HCT116 (cell line): ENCODE measurements at regions not wholly inside any gene's neighbourhood (a gene's known extent, or its start where the extent isn't known, plus 50 kb on each side); places are given as distances from the start of the nearest gene placed in this dataset.

Experiments used
- ATAC-seq: fragments of 200-7000 bp; cut with Tn5 transposase; 2 replicates; pipeline ENCODE4 v1.9.1; 2020; ENCODE audit warnings: mild to moderate bottlenecking, moderate library complexity
- BruUV-seq: library from RNA; stranded (reverse); fragments of 400-500 nt; replicated peaks from 2 replicates; lab custom pipeline; 2021; lab: Mats Ljungman, UMichigan
- CTCF ChIA-PET: fragments of 300-600 bp; sonication (Branson Sonifier 250); formaldehyde crosslinking; loops from one replicate; lab custom pipeline; 2021; ENCODE audit warnings: antibody characterized with exemption; lab: Charles Lee
- POLR2A ChIA-PET: fragments of 300-600, 350-600 bp; sonication (Branson Sonifier 250); formaldehyde crosslinking; loops from one replicate; lab custom pipeline; 2021; ENCODE audit warnings: antibody characterized with exemption; lab: Charles Lee
- RAD21 ChIA-PET, 2 experiments: fragments of 300-600 bp; sonication (Branson Sonifier 250); formaldehyde crosslinking; loops; one replicate each; lab custom pipeline; 2023; ENCODE audit warnings: low total read pairs in 2 of 2; ENCODE audit not compliant: uncharacterized antibody in 2 of 2, unreplicated experiment in 2 of 2, low non-redundant PET in 1 of 2; lab: Charles Lee
- DNase-seq: peaks from one replicate; pipeline ENCODE4 v3.0.0-alpha.2; 2010; ENCODE audit warnings: low read depth, low spot score
- H2AFZ ChIP-seq: fragments of 200-600 bp; shearing (Covaris generic), sonication (generic); 2 replicates; pipeline ENCODE4 v1.6.1; 2017; ENCODE audit warnings: low read depth, mixed run types, mixed read lengths, antibody characterized with exemption, low read length; ENCODE audit not compliant: poor library complexity, severe bottlenecking
- H3K27ac ChIP-seq: 2 replicates; pipeline ENCODE4 v1.5.1; 2012; ENCODE audit warnings: low read depth, low read length
- H3K27me3 ChIP-seq: fragments of 200-600 bp; sonication (generic); 2 replicates; pipeline ENCODE4 v1.6.1; 2016; ENCODE audit warnings: mixed run types, low read length, mixed read lengths; ENCODE audit not compliant: insufficient read depth
- H3K36me3 ChIP-seq, 2 experiments: fragments of 200-500 bp in 1 of 2; fragments of 200-600 bp in 1 of 2; sonication (Bioruptor generic) in 1 of 2; sonication (generic) in 1 of 2; 2 replicates each; pipeline versions ENCODE4 v1.5.1 to v1.6.1; 2014 to 2016; ENCODE audit warnings: low read length in 2 of 2, inconsistent platforms in 1 of 2, mixed read lengths in 1 of 2, mixed run types in 1 of 2; ENCODE audit not compliant: insufficient read depth in 2 of 2, control insufficient read depth in 1 of 2
- H3K4me1 ChIP-seq, 2 experiments: fragments of 200-600 bp in 1 of 2; sonication (generic) in 1 of 2; 2 replicates each; pipeline versions ENCODE4 v1.5.1 to v1.6.1; 2012 to 2017; ENCODE audit warnings: low read length in 2 of 2, inconsistent platforms in 1 of 2, mild to moderate bottlenecking in 1 of 2, mixed read lengths in 1 of 2, mixed run types in 1 of 2, moderate library complexity in 1 of 2; ENCODE audit not compliant: insufficient read depth in 2 of 2, control insufficient read depth in 1 of 2
- H3K4me2 ChIP-seq: fragments of 200-600 bp; sonication (generic); 2 replicates; pipeline ENCODE4 v1.6.1; 2017; ENCODE audit warnings: mixed run types, low read length, mixed read lengths
- H3K4me3 ChIP-seq, 2 experiments: fragments of 200-600 bp in 1 of 2; sonication (generic) in 1 of 2; replicated peaks in 1 of 2; 2 replicates each; pipeline ENCODE4 v1.5.1; 2011 to 2016; ENCODE audit warnings: low read length in 2 of 2, control low read depth in 1 of 2, low read depth in 1 of 2, mild to moderate bottlenecking in 1 of 2, mixed read lengths in 1 of 2, mixed run types in 1 of 2
- H3K79me2 ChIP-seq: fragments of 200-600 bp; sonication (generic); 2 replicates; pipeline ENCODE4 v1.6.1; 2017; ENCODE audit warnings: mild to moderate bottlenecking, mixed run types, low read length, moderate library complexity, mixed read lengths; ENCODE audit not compliant: insufficient read depth
- H3K9ac ChIP-seq: fragments of 200-600 bp; sonication (generic); 2 replicates; pipeline ENCODE4 v1.6.1; 2016; ENCODE audit warnings: low read length, mixed read lengths
- H3K9me2 ChIP-seq: fragments of 200-600 bp; sonication (generic), shearing (Covaris generic); 2 replicates; pipeline ENCODE4 v1.6.1; 2017; ENCODE audit warnings: mixed run types, mild to moderate bottlenecking, moderate library complexity; ENCODE audit not compliant: insufficient read depth
- H3K9me3 ChIP-seq, 2 experiments: fragments of 200-500 bp in 1 of 2; fragments of 200-600 bp in 1 of 2; sonication (Bioruptor generic) in 1 of 2; sonication (generic) in 1 of 2; 2 replicates each; pipeline ENCODE4 v1.6.1; 2014 to 2017; ENCODE audit warnings: low read length in 2 of 2, mixed read lengths in 2 of 2, inconsistent platforms in 1 of 2, low read depth in 1 of 2, mild to moderate bottlenecking in 1 of 2, mixed run types in 1 of 2, moderate library complexity in 1 of 2; ENCODE audit not compliant: control insufficient read depth in 1 of 2, insufficient read depth in 1 of 2
- H4K20me1 ChIP-seq: fragments of 200-600 bp; sonication (generic), shearing (Covaris generic); 2 replicates; pipeline ENCODE4 v1.6.1; 2017; ENCODE audit warnings: mixed run types, mild to moderate bottlenecking, moderate library complexity; ENCODE audit not compliant: insufficient read depth
- ATF3 ChIP-seq: IDR thresholded peaks from 2 replicates; pipeline ENCODE4 v1.6.1; 2012
- CBX3 ChIP-seq: IDR thresholded peaks from 2 replicates; pipeline ENCODE4 v1.6.1; 2012; ENCODE audit warnings: low read depth
- CEBPB ChIP-seq: IDR thresholded peaks from 2 replicates; pipeline ENCODE4 v1.6.1; 2012; ENCODE audit warnings: low read depth
- EGR1 ChIP-seq: IDR thresholded peaks from 2 replicates; pipeline ENCODE4 v1.6.1; 2012; ENCODE audit warnings: low read depth
- ELF1 ChIP-seq: IDR thresholded peaks from 2 replicates; pipeline ENCODE4 v1.6.1; 2012; ENCODE audit warnings: low read depth, borderline replicate concordance
- EZH2 ChIP-seq: fragments of 200-600 bp; sonication (generic); IDR thresholded peaks from 2 replicates; pipeline ENCODE4 v1.6.1; 2017; ENCODE audit warnings: antibody characterized with exemption, mixed run types
- EZH2phosphoT487 ChIP-seq: fragments of 200-600 bp; IDR thresholded peaks from 2 replicates; pipeline ENCODE4 v1.6.1; 2018; ENCODE audit warnings: antibody characterized with exemption, borderline replicate concordance
- MAX ChIP-seq: IDR thresholded peaks from 2 replicates; pipeline ENCODE4 v1.6.1; 2012
- POLR2A ChIP-seq: IDR thresholded peaks from 2 replicates; pipeline ENCODE4 v1.7.0; 2011; ENCODE audit warnings: borderline replicate concordance; ENCODE audit not compliant: insufficient read depth, insufficient read length; ENCODE audit errors: extremely low read depth
- POLR2AphosphoS5 ChIP-seq: IDR thresholded peaks from 2 replicates; pipeline ENCODE4 v1.6.1; 2011; ENCODE audit warnings: mild to moderate bottlenecking, low read depth, low read length, moderate library complexity
- REST ChIP-seq: IDR thresholded peaks from 2 replicates; pipeline ENCODE4 v1.6.1; 2012; ENCODE audit warnings: low read depth
- SIN3A ChIP-seq: IDR thresholded peaks from 2 replicates; pipeline ENCODE4 v1.6.1; 2012; ENCODE audit warnings: low read depth
- SP1 ChIP-seq: IDR thresholded peaks from 2 replicates; pipeline ENCODE4 v1.6.1; 2012; ENCODE audit warnings: low read depth
- SRF ChIP-seq: IDR thresholded peaks from 2 replicates; pipeline ENCODE4 v1.6.1; 2012; ENCODE audit warnings: low read depth
- TCF7L2 ChIP-seq: IDR thresholded peaks from 2 replicates; pipeline ENCODE4 v1.7.0; 2011; ENCODE audit warnings: borderline replicate concordance, inconsistent platforms; ENCODE audit not compliant: insufficient read depth, insufficient read length; ENCODE audit errors: extremely low read depth
- ZFX ChIP-seq: fragments of 450-650 bp; IDR thresholded peaks from 2 replicates; pipeline ENCODE4 v1.6.1; 2017
- ZNF274 ChIP-seq: fragments of 200-500 bp; sonication (Bioruptor generic); IDR thresholded peaks from 2 replicates; pipeline ENCODE4 v1.6.1; 2014; ENCODE audit warnings: mild to moderate bottlenecking, low read depth, low read length, inconsistent platforms
- intact Hi-C: fragments of 100-400 bp; cut with micrococcal nuclease; formaldehyde crosslinking; loops from 2 replicates; pipeline ENCODE4 v1.10.0; 2022

GRCh38 chr3:24933401-24933800, 438.8 kb upstream of the THRB start (continued):
- TF ChIP-seq ATF3: no peak
- TF ChIP-seq SIN3A: no peak
- no peak for TF ChIP-seq POLR2A
- TF ChIP-seq CBX3: no peak
- TF ChIP-seq ZNF274: no peak
- no peak for TF ChIP-seq MAX
- TF ChIP-seq CEBPB: no peak
- TF ChIP-seq ZFX: no peak
- TF ChIP-seq, all 23 proteins: peak for 0

GRCh38 chr3:24936574-24936973, 441.9 kb upstream of the THRB start:
- CTCF ChIA-PET: no interaction called here
- no peak overlapping the region for H3K27ac ChIP-seq
- no peaks in the 10 kb centered on the region for H3K9me2 ChIP-seq
- no peak overlapping the region for H3K4me3 ChIP-seq
- H4K20me1 ChIP-seq: no peaks in the 10 kb centered on the region
- no peak overlapping the region for H2AFZ ChIP-seq
- no peak for ATAC-seq
- RAD21 ChIA-PET: no interaction called here
- H3K4me2 ChIP-seq: no peak overlapping the region
- H3K79me2 ChIP-seq: no peaks in the 10 kb centered on the region
- peaks cover 34% of the 10 kb centered on the region for H3K27me3 ChIP-seq
- H3K9ac ChIP-seq: no peak overlapping the region
- H3K36me3 ChIP-seq: no peaks in the 10 kb centered on the region
- no peaks in the 10 kb centered on the region for H3K9me3 ChIP-seq
- intact Hi-C loops: no loop called here
- no peak for TF ChIP-seq EZH2phosphoT487
- TF ChIP-seq SIN3A: no peak
- no peak for TF ChIP-seq TCF7L2
- no peak for TF ChIP-seq SP1
- TF ChIP-seq CEBPB: no peak
- TF ChIP-seq EGR1: no peak
- TF ChIP-seq POLR2AphosphoS5: no peak
- TF ChIP-seq SRF: no peak
- TF ChIP-seq EZH2: no peak
- TF ChIP-seq REST: no peak
- no peak for TF ChIP-seq ATF3
- TF ChIP-seq ELF1: no peak
- TF ChIP-seq POLR2A: no peak
- no peak for TF ChIP-seq ZFX
- no TSS peak for BruUV-seq
- POLR2A ChIA-PET: no interaction called here
- H3K4me1 ChIP-seq: no peaks in the 10 kb centered on the region
- no peak for DNase-seq
